DMS114 treated with DMSO at 0.1 percent for 48 hours (cell line): ENCODE measurements at regions not wholly inside any gene's neighbourhood (a gene's known extent, or its start where the extent isn't known, plus 50 kb on each side); places are given as distances from the start of the nearest gene placed in this dataset.
"Not testable (repeated sequence)": the region's sequence is repeated elsewhere in the genome, so short reads cannot be mapped to it uniquely, and the experiment has no call there.

Experiments used
- DNase-seq: peaks from one replicate; lab custom pipeline; 2025; ENCODE audit not compliant: unreplicated experiment; lab: John Stamatoyannopoulos, UW

GRCh38 chr6:81625216-81625615, 127.3 kb downstream of the TENT5A start:
- DNase-seq: no peak

- no peak for DNase-seq
Observed at GRCh38 chr6:81624453-81624852, 128.0 kb downstream of the TENT5A start.

- no peak for DNase-seq
Observed at GRCh38 chr6:81623106-81623759, 129.2 kb downstream of the TENT5A start.

- no peak for DNase-seq
Observed at GRCh38 chr6:81621816-81622395, 130.6 kb downstream of the TENT5A start.

- no peak for DNase-seq
Observed at GRCh38 chr6:81614292-81614691, 138.2 kb downstream of the TENT5A start.

- DNase-seq: no peak
Observed at GRCh38 chr6:81613606-81614005, 138.9 kb downstream of the TENT5A start.

GRCh38 chr6:81612136-81612535, 140.3 kb downstream of the TENT5A start:
- no peak for DNase-seq

- DNase-seq: no peak
Observed at GRCh38 chr6:81609736-81610135, 142.7 kb downstream of the TENT5A start.

GRCh38 chr6:81608776-81609175, 143.7 kb downstream of the TENT5A start:
- DNase-seq: no peak

- DNase-seq: no peak
Observed at GRCh38 chr6:81606965-81607381, 145.5 kb downstream of the TENT5A start.

GRCh38 chr6:81605526-81605925, 147.0 kb downstream of the TENT5A start:
- no peak for DNase-seq

GRCh38 chr6:81601918-81602317, 150.6 kb downstream of the TENT5A start:
- DNase-seq: no peak

GRCh38 chr6:81600488-81600887, 152.0 kb downstream of the TENT5A start:
- DNase-seq: not testable (repeated sequence)

GRCh38 chr6:81594501-81594900, 158.0 kb downstream of the TENT5A start:
- no peak for DNase-seq

- no peak for DNase-seq
Observed at GRCh38 chr6:81590314-81590691, 162.2 kb downstream of the TENT5A start.

- DNase-seq: no peak
Observed at GRCh38 chr6:81589465-81590313, 162.8 kb downstream of the TENT5A start.

- DNase-seq: not testable (repeated sequence)
Observed at GRCh38 chr6:81585686-81586085, 166.8 kb downstream of the TENT5A start.

- not testable (repeated sequence) for DNase-seq
Observed at GRCh38 chr6:81584156-81584555, 168.3 kb downstream of the TENT5A start.

- DNase-seq: no peak
Observed at GRCh38 chr6:81575442-81575841, 177.0 kb downstream of the TENT5A start.

- no peak for DNase-seq
Observed at GRCh38 chr6:81572020-81572419, 180.5 kb downstream of the TENT5A start.

GRCh38 chr6:81570681-81571080, 181.8 kb downstream of the TENT5A start:
- DNase-seq: no peak

GRCh38 chr6:81568973-81569372, 183.5 kb downstream of the TENT5A start:
- DNase-seq: no peak
